WTC11 (cell line): ENCODE measurements at regions not wholly inside any gene's neighbourhood (a gene's known extent, or its start where the extent isn't known, plus 50 kb on each side); places are given as distances from the start of the nearest gene placed in this dataset.

Experiments
- ATAC-seq: fragments of 200-7000 bp; cut with Tn5 transposase; 2 replicates; pipeline ENCODE4 v1.10.0; 2021; ENCODE audit warnings: mild to moderate bottlenecking, moderate library complexity
- CTCF ChIA-PET: fragments of 300-600 bp; sonication (Branson Sonifier 250); formaldehyde crosslinking; loops from one replicate; lab custom pipeline; 2021; ENCODE audit warnings: antibody characterized with exemption; lab: Charles Lee
- POLR2A ChIA-PET: fragments of 350-600 bp; sonication (Branson Sonifier 250); formaldehyde crosslinking; loops from one replicate; lab custom pipeline; 2021; ENCODE audit warnings: antibody characterized with exemption; lab: Charles Lee
- DNase-seq: peaks from one replicate; pipeline ENCODE4 v3.0.0; 2021; ENCODE audit warnings: low spot score
- H3K27ac Mint-ChIP-seq: 2 replicates; pipeline ENCODE4 v1.8.0; 2021; ENCODE audit warnings: mixed read lengths
- H3K27me3 Mint-ChIP-seq: 2 replicates; pipeline ENCODE4 v1.8.0; 2021; ENCODE audit warnings: low read depth, mild to moderate bottlenecking, moderate library complexity, mixed read lengths
- H3K36me3 Mint-ChIP-seq: 2 replicates; pipeline ENCODE4 v1.8.0; 2021; ENCODE audit warnings: mixed read lengths
- H3K4me1 Mint-ChIP-seq: 2 replicates; pipeline ENCODE4 v1.8.0; 2022; ENCODE audit warnings: mixed read lengths
- H3K4me3 Mint-ChIP-seq: 2 replicates; pipeline ENCODE4 v1.8.0; 2021; ENCODE audit warnings: mild to moderate bottlenecking, moderate library complexity, mixed read lengths
- H3K9me3 Mint-ChIP-seq: 2 replicates; pipeline ENCODE4 v1.8.0; 2021; ENCODE audit warnings: mixed read lengths
- ATF1 ChIP-seq: sonication (generic); formaldehyde crosslinking; IDR thresholded peaks from 2 replicates; pipeline ENCODE4 v1.8.1; 2023; ENCODE audit warnings: mild to moderate bottlenecking, moderate library complexity, missing genetic modification reagents
- CDX4 ChIP-seq: fragments of 250-450 bp; sonication (Bioruptor Pico); IDR thresholded peaks from 2 replicates; pipeline ENCODE4 v1.9.0; 2021; ENCODE audit warnings: moderate library complexity, mild to moderate bottlenecking, inconsistent platforms, borderline replicate concordance
- EMX1 ChIP-seq: fragments of 250-450 bp; sonication (Bioruptor Pico); IDR thresholded peaks from 2 replicates; pipeline ENCODE4 v1.8.0; 2021; ENCODE audit warnings: mild to moderate bottlenecking
- IRF2 ChIP-seq: sonication (generic); formaldehyde crosslinking; IDR thresholded peaks from 2 replicates; pipeline ENCODE4 v1.8.0; 2022; ENCODE audit warnings: low read depth, missing genetic modification reagents, borderline replicate concordance
- JAZF1 ChIP-seq: fragments of 250-450 bp; sonication (Bioruptor Pico); IDR thresholded peaks from 2 replicates; pipeline ENCODE4 v1.9.0; 2021; ENCODE audit warnings: moderate library complexity, mild to moderate bottlenecking, inconsistent platforms
- PREB ChIP-seq: sonication (generic); formaldehyde crosslinking; IDR thresholded peaks from 2 replicates; pipeline ENCODE4 v1.8.1; 2022; ENCODE audit warnings: mild to moderate bottlenecking, missing genetic modification reagents, moderate library complexity, borderline replicate concordance
- PRRX2 ChIP-seq: fragments of 250-450 bp; sonication (Bioruptor Pico); IDR thresholded peaks from 2 replicates; pipeline ENCODE4 v1.8.0; 2021; ENCODE audit warnings: mild to moderate bottlenecking
- SMAD3 ChIP-seq: sonication (generic); formaldehyde crosslinking; IDR thresholded peaks from 2 replicates; pipeline ENCODE4 v1.8.0; 2022; ENCODE audit warnings: missing genetic modification reagents, mild to moderate bottlenecking, borderline replicate concordance
- SMAD4 ChIP-seq: sonication (generic); formaldehyde crosslinking; IDR thresholded peaks from 2 replicates; pipeline ENCODE4 v1.8.0; 2022; ENCODE audit warnings: mild to moderate bottlenecking, missing genetic modification reagents
- ZNF263 ChIP-seq: sonication (generic); formaldehyde crosslinking; IDR thresholded peaks from 2 replicates; pipeline ENCODE4 v1.8.1; 2022; ENCODE audit warnings: low read depth, mild to moderate bottlenecking, moderate library complexity, missing genetic modification reagents
- ZNF281 ChIP-seq: sonication (generic); formaldehyde crosslinking; IDR thresholded peaks from 2 replicates; pipeline ENCODE4 v1.8.0; 2023; ENCODE audit warnings: mild to moderate bottlenecking, missing genetic modification reagents
- TF ChIP-seq, protein P1 (sequence below): fragments of 250-450 bp; sonication (Bioruptor Pico); IDR thresholded peaks from 2 replicates; pipeline ENCODE4 v2.1.2; 2022; ENCODE audit warnings: mild to moderate bottlenecking, moderate library complexity
- TF ChIP-seq, protein P2 (sequence below): sonication (generic); formaldehyde crosslinking; IDR thresholded peaks from 2 replicates; pipeline ENCODE4 v1.8.0; 2023; ENCODE audit warnings: missing genetic modification reagents

GRCh38 chr1:182331387-182331786 lies 60.2 kb downstream of the GLUL start:
- CTCF ChIA-PET: interaction anchor here (1.1 kb wide), 1 partner anchor 250 kb away, joined by 4 read pairs; no protein-coding TSS in a partner anchor

DNA sequence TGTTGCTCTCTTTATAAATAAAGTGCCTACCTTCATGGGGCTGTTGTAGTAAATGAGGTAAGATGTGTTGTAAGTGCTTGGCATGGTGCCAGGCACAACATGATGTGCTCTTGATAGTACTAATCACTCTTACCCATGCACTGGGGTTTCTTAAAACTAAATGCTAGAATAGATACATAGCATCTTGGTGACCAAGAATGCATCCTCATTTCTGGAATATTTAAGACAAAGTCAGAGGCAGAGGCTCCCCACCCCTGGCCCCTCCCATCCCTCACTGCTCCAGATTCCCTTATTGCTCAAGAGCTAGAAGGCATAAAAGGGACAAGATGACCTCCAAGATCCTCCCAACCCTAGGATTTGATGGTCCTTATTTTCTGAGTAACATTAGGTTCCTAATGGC lies 61.3 kb downstream of the GLUL start:
- Mint-ChIP-seq H3K27ac (no peak overlapping the region), H3K4me3 (no peak overlapping the region), H3K4me1 (peaks cover 15% of the 10 kb centered on the region), H3K27me3 (0 out of 2 replicates have a peak, but pooled peaks cover 2% of the 10 kb centered on the region), H3K9me3 (no peaks in the 10 kb centered on the region; the same call in 1 of the 2 replicates), H3K36me3 (no peaks in the 10 kb centered on the region)
- DNase-seq (no peak), ATAC-seq (no peak)
- ChIA-PET CTCF (no interaction called here), POLR2A (no interaction called here)
- TF ChIP-seq PRRX2 (CRISPR knock-in tag): no peak
- no peak for TF ChIP-seq PREB (CRISPR knock-in tag)

More at GRCh38 chr1:182331387-182331786, 60.2 kb downstream of the GLUL start:
- Mint-ChIP-seq H3K27ac (no peak overlapping the region), H3K36me3 (no peaks in the 10 kb centered on the region), H3K9me3 (no peaks in the 10 kb centered on the region; the same call in 1 of the 2 replicates), H3K27me3 (0 out of 2 replicates have a peak, but pooled peaks cover 2% of the 10 kb centered on the region), H3K4me1 (peaks cover 15% of the 10 kb centered on the region), H3K4me3 (no peak overlapping the region)
- no peak for TF ChIP-seq EMX1 (CRISPR knock-in tag)
- TF ChIP-seq, protein P1, sequence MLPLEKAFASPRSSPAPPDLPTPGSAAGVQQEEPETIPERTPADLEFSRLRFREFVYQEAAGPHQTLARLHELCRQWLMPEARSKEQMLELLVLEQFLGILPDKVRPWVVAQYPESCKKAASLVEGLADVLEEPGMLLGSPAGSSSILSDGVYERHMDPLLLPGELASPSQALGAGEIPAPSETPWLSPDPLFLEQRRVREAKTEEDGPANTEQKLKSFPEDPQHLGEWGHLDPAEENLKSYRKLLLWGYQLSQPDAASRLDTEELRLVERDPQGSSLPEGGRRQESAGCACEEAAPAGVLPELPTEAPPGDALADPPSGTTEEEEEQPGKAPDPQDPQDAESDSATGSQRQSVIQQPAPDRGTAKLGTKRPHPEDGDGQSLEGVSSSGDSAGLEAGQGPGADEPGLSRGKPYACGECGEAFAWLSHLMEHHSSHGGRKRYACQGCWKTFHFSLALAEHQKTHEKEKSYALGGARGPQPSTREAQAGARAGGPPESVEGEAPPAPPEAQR (CRISPR knock-in tag): no peak
- TF ChIP-seq, protein P2, sequence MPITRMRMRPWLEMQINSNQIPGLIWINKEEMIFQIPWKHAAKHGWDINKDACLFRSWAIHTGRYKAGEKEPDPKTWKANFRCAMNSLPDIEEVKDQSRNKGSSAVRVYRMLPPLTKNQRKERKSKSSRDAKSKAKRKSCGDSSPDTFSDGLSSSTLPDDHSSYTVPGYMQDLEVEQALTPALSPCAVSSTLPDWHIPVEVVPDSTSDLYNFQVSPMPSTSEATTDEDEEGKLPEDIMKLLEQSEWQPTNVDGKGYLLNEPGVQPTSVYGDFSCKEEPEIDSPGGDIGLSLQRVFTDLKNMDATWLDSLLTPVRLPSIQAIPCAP: no peak
- ATAC-seq: no peak
- DNase-seq: no peak
- POLR2A ChIA-PET: interaction anchor here (0.5 kb wide), 1 partner anchor 56 kb away, joined by 3 read pairs; no protein-coding TSS in a partner anchor

DNA sequence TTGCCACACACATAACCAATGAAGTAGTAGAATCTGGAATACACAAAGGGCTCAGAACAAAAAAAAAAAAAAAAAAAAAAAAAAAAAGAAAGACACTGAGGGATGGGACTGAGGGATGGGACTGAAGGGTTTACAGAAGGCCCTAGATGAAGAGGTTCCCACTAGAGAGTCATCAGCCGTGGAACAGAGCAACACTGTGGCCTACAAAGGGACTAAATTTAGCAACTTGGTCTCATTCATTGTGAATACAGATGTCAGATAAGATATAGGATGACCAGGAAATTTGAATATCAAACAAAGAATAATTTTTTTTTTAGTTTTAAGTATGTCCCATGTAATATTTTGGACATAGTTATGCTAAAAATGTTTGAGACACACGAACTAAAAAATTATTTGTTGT lies 62.1 kb downstream of the GLUL start:
- ATAC-seq: no peak
- Mint-ChIP-seq H3K27me3 (no peaks in the 10 kb centered on the region), H3K36me3 (no peaks in the 10 kb centered on the region), H3K4me1 (peaks cover 15% of the 10 kb centered on the region), H3K4me3 (no peak overlapping the region), H3K9me3 (no peaks in the 10 kb centered on the region; the same call in 1 of the 2 replicates), H3K27ac (no peak overlapping the region)
- no peak for DNase-seq
- POLR2A ChIA-PET: no interaction called here
- TF ChIP-seq ATF1 (no peak), EMX1 (CRISPR knock-in tag) (no peak), SMAD4 (CRISPR knock-in tag) (no peak), IRF2 (CRISPR knock-in tag) (no peak), CDX4 (CRISPR knock-in tag) (no peak), SMAD3 (CRISPR knock-in tag) (no peak), JAZF1 (no peak), ZNF263 (CRISPR knock-in tag) (no peak), ZNF281 (CRISPR knock-in tag) (no peak)
- CTCF ChIA-PET: no interaction called here
